Astrocyte (in vitro differentiated cells and primary cell): ENCODE measurements at regions not wholly inside any gene's neighbourhood (a gene's known extent, or its start where the extent isn't known, plus 50 kb on each side); places are given as distances from the start of the nearest gene placed in this dataset.
"Not testable (repeated sequence)": the region's sequence is repeated elsewhere in the genome, so short reads cannot be mapped to it uniquely, and the experiment has no call there.

ENCODE experiments used
- EZH2 ChIP-seq: IDR thresholded peaks from 2 replicates; pipeline ENCODE4 v1.6.1; 2012; ENCODE audit warnings: mild to moderate bottlenecking, low read length, inconsistent platforms; ENCODE audit not compliant: insufficient read depth
- TF ChIP-seq, protein P1 (sequence below): IDR thresholded peaks from 2 replicates; pipeline ENCODE4 v1.5.1; 2011; ENCODE audit warnings: low read depth, mild to moderate bottlenecking, inconsistent platforms, low read length, moderate library complexity; ENCODE audit not compliant: insufficient read depth

DNA sequence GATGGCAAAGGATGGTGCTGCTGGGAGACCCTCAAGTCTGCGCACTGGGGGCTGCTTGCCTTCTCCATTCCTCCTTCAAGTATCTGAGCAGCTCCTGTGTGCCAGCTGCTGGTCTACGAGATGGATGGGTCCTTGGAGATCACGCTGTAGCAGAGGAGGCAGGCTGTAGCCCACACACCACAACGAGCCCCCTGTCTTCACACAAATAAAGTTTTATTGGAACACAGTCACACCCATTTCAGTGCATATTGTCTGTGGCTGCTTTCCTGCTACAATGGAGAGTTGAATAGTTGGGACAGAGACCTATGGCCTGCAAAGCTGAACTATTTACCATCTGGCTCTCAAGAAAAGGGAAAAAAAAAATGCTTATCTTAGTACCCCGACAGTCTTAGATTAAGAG lies 64.4 kb upstream of the KRTAP5-11 start:
- TF ChIP-seq, protein P1, sequence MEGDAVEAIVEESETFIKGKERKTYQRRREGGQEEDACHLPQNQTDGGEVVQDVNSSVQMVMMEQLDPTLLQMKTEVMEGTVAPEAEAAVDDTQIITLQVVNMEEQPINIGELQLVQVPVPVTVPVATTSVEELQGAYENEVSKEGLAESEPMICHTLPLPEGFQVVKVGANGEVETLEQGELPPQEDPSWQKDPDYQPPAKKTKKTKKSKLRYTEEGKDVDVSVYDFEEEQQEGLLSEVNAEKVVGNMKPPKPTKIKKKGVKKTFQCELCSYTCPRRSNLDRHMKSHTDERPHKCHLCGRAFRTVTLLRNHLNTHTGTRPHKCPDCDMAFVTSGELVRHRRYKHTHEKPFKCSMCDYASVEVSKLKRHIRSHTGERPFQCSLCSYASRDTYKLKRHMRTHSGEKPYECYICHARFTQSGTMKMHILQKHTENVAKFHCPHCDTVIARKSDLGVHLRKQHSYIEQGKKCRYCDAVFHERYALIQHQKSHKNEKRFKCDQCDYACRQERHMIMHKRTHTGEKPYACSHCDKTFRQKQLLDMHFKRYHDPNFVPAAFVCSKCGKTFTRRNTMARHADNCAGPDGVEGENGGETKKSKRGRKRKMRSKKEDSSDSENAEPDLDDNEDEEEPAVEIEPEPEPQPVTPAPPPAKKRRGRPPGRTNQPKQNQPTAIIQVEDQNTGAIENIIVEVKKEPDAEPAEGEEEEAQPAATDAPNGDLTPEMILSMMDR, result not testable (repeated sequence)
- not testable (repeated sequence) for TF ChIP-seq EZH2
